ENCODE measurements at regions not wholly inside any gene's neighbourhood (a gene's known extent, or its start where the extent isn't known, plus 50 kb on each side); places are given as distances from the start of the nearest gene placed in this dataset.

DNA sequence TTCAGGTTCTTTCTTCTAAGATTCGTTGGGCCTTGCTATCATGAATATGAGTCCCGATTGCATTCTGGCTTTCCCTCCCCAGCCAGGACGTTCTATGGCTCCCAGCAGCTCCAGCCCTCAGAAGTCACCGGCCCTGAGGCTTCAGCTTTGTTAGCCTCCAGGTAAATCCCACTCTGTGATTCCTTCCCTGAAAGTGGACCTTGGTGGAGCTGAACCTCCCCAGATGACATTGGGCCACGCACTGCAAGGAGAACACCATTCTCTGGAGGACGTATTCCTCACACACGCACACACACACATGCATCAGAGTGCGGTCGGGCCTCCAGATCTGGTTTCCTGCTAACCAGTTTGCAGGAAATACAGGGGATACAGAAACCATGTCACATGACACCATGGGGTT is 487.3 kb upstream of the CDH4 start:
- TF ChIP-seq POLR2A (IDR thresholded peaks at IDR 0.05) = no peak
- TF ChIP-seq, protein P1, sequence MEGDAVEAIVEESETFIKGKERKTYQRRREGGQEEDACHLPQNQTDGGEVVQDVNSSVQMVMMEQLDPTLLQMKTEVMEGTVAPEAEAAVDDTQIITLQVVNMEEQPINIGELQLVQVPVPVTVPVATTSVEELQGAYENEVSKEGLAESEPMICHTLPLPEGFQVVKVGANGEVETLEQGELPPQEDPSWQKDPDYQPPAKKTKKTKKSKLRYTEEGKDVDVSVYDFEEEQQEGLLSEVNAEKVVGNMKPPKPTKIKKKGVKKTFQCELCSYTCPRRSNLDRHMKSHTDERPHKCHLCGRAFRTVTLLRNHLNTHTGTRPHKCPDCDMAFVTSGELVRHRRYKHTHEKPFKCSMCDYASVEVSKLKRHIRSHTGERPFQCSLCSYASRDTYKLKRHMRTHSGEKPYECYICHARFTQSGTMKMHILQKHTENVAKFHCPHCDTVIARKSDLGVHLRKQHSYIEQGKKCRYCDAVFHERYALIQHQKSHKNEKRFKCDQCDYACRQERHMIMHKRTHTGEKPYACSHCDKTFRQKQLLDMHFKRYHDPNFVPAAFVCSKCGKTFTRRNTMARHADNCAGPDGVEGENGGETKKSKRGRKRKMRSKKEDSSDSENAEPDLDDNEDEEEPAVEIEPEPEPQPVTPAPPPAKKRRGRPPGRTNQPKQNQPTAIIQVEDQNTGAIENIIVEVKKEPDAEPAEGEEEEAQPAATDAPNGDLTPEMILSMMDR (IDR thresholded peaks at IDR 0.05) = no peak

All from uterus (tissue), 2 donors.